ENCODE measurements at regions not wholly inside any gene's neighbourhood (a gene's known extent, or its start where the extent isn't known, plus 50 kb on each side); places are given as distances from the start of the nearest gene placed in this dataset.

DNA sequence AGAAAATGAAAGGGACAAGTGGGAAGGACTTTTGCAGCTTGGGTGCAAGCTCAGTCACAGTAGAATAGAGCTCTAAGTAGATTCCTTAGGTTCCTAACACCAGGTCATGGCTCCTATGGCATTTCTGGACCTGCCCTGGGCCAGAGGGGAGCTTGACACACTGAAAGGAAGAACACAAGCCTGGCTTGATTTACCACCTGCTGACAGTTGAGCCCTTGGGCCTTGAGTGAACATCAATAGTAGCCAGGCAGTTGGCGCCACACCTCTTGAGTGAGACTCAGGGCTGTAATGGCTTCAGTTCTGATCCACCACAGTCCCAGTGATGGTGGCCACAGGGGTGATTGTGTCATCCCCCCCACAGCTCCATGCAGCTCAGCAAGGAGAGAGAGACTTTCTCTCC lies 221.9 kb upstream of the PCDH17 start:
- Histone ChIP-seq H3K9me2 (replicated peaks; ENCODE audit: low read length) (no peaks in the 10 kb centered on the region), H3K4me3 (ENCODE audit: low read length) (no peak overlapping the region), H3K4me1 (ENCODE audit: insufficient read depth, low read length) (no peaks in the 10 kb centered on the region), H3K9ac (ENCODE audit: low read length) (no peak overlapping the region), H3K27ac (ENCODE audit: low read length) (no peak overlapping the region), H3K4me2 (ENCODE audit: low read length) (no peak overlapping the region), H3K79me2 (ENCODE audit: low read length) (no peaks in the 10 kb centered on the region), H2AFZ (ENCODE audit: low read length) (no peak overlapping the region), H3K27me3 (ENCODE audit: low read length) (no peaks in the 10 kb centered on the region), H3K9me3 (ENCODE audit: low read length) (no peaks in the 10 kb centered on the region), H4K20me1 (ENCODE audit: low read length) (no peaks in the 10 kb centered on the region), H3K36me3 (ENCODE audit: low read depth, low read length) (no peaks in the 10 kb centered on the region), H3F3A (ENCODE audit: low read length, unreplicated experiment) (no peaks in the 10 kb centered on the region)
- no peak for DNase-seq
- intact Hi-C loops (cut with micrococcal nuclease): no loop called here
- ChIA-PET POLR2A (ENCODE audit: unreplicated experiment) (no interaction called here), CTCF (no interaction called here)
- ATAC-seq: no peak
- TF ChIP-seq EZH2 (IDR thresholded peaks at IDR 0.05; ENCODE audit: low read length, unreplicated experiment) (no peak), EZH2phosphoT487 (IDR thresholded peaks at IDR 0.05; ENCODE audit: borderline replicate concordance, low read length) (no peak)
- TF ChIP-seq, protein P1, sequence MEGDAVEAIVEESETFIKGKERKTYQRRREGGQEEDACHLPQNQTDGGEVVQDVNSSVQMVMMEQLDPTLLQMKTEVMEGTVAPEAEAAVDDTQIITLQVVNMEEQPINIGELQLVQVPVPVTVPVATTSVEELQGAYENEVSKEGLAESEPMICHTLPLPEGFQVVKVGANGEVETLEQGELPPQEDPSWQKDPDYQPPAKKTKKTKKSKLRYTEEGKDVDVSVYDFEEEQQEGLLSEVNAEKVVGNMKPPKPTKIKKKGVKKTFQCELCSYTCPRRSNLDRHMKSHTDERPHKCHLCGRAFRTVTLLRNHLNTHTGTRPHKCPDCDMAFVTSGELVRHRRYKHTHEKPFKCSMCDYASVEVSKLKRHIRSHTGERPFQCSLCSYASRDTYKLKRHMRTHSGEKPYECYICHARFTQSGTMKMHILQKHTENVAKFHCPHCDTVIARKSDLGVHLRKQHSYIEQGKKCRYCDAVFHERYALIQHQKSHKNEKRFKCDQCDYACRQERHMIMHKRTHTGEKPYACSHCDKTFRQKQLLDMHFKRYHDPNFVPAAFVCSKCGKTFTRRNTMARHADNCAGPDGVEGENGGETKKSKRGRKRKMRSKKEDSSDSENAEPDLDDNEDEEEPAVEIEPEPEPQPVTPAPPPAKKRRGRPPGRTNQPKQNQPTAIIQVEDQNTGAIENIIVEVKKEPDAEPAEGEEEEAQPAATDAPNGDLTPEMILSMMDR (conservative IDR thresholded peaks at IDR 0.05; ENCODE audit: low read depth, low read length): no peak
- no TSS peak for BruUV-seq (replicated peaks)

DNA sequence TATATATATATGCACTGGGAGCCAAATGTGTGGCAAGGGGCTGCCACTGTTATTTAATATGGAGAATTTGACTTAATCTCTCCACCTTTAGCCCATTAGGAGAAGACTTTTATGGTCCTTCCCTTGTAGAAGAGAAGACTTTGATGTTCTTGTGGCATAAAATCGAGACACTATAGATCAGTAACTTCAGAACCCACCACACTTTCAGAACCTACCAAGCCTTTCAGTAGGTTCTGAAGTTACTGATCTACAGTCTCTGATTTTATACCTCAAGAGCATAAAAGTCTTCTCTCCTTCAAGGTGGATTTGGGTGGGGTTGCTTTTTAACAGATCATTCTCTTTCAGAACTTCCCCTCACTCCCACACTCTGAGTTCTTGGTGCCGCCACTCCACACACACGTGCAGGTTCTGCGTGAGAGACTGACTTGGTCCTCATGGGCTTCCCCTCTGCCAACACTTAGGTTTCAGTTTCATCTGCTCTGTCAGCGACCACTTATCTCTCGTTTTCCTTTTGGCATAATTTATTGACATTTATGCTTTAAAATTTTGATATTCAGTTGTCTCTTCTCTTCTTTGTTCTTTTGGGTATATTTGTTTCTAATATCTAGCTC lies 213.4 kb upstream of the PCDH17 start:
- intact Hi-C loops (cut with micrococcal nuclease): no loop called here
- Histone ChIP-seq H3K4me3 (ENCODE audit: low read length) (no peak overlapping the region), H3F3A (ENCODE audit: low read length, unreplicated experiment) (no peaks in the 10 kb centered on the region), H3K9me3 (ENCODE audit: low read length) (no peaks in the 10 kb centered on the region), H3K9me2 (replicated peaks; ENCODE audit: low read length) (no peaks in the 10 kb centered on the region), H3K4me1 (ENCODE audit: insufficient read depth, low read length) (no peaks in the 10 kb centered on the region), H3K79me2 (ENCODE audit: low read length) (no peaks in the 10 kb centered on the region), H3K36me3 (ENCODE audit: low read depth, low read length) (no peaks in the 10 kb centered on the region), H4K20me1 (ENCODE audit: low read length) (no peaks in the 10 kb centered on the region), H3K27ac (ENCODE audit: low read length) (no peak overlapping the region), H3K4me2 (ENCODE audit: low read length) (no peak overlapping the region), H3K27me3 (ENCODE audit: low read length) (no peaks in the 10 kb centered on the region), H3K9ac (ENCODE audit: low read length) (no peak overlapping the region), H2AFZ (ENCODE audit: low read length) (no peak overlapping the region)
- ATAC-seq (no peak), DNase-seq (no peak)
- ChIA-PET POLR2A (ENCODE audit: unreplicated experiment) (interaction anchor here (0.7 kb wide), 1 partner anchor 80 kb away, joined by 7 read pairs; no protein-coding TSS in a partner anchor), CTCF (no interaction called here)
- no peak for TF ChIP-seq EZH2 (IDR thresholded peaks at IDR 0.05; ENCODE audit: low read length, unreplicated experiment)
- no peak for TF ChIP-seq EZH2phosphoT487 (IDR thresholded peaks at IDR 0.05; ENCODE audit: borderline replicate concordance, low read length)
- TF ChIP-seq, protein P1 (conservative IDR thresholded peaks at IDR 0.05; ENCODE audit: low read depth, low read length): no peak
- BruUV-seq (replicated peaks): no TSS peak

DNA sequence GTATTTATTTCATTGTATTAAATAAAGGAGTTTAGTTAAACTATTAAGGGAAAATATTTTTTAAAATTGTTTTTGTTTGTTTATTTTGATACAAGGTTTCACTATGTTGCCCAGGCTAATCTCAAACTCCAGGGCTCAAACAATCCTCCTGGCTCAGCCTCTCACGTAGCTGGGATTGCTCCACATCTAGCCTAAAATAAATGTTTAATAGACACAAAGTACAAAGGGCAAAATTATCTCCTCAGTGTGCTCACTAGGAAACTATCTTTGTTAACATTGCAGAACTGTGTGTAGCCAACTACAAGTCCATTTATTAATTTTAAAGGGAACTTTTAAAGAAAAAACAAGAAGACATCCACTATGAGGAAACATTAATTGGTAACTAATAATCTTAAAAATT lies 207.2 kb upstream of the PCDH17 start:
- no TSS peak for BruUV-seq (replicated peaks)
- Histone ChIP-seq H3K4me2 (ENCODE audit: low read length) (no peak overlapping the region), H2AFZ (ENCODE audit: low read length) (no peak overlapping the region), H3K27me3 (ENCODE audit: low read length) (no peaks in the 10 kb centered on the region), H3K9ac (ENCODE audit: low read length) (no peak overlapping the region), H3F3A (ENCODE audit: low read length, unreplicated experiment) (no peaks in the 10 kb centered on the region), H3K9me2 (replicated peaks; ENCODE audit: low read length) (no peaks in the 10 kb centered on the region), H3K4me3 (ENCODE audit: low read length) (no peak overlapping the region), H3K9me3 (ENCODE audit: low read length) (no peaks in the 10 kb centered on the region), H3K4me1 (ENCODE audit: insufficient read depth, low read length) (no peaks in the 10 kb centered on the region), H3K27ac (ENCODE audit: low read length) (no peak overlapping the region), H4K20me1 (ENCODE audit: low read length) (no peaks in the 10 kb centered on the region), H3K79me2 (ENCODE audit: low read length) (no peaks in the 10 kb centered on the region), H3K36me3 (ENCODE audit: low read depth, low read length) (no peaks in the 10 kb centered on the region)
- ChIA-PET CTCF (no interaction called here), POLR2A (ENCODE audit: unreplicated experiment) (no interaction called here)
- intact Hi-C loops (cut with micrococcal nuclease): no loop called here
- no peak for TF ChIP-seq EZH2 (IDR thresholded peaks at IDR 0.05; ENCODE audit: low read length, unreplicated experiment)
- TF ChIP-seq, protein P1 (conservative IDR thresholded peaks at IDR 0.05; ENCODE audit: low read depth, low read length): no peak
- no peak for TF ChIP-seq EZH2phosphoT487 (IDR thresholded peaks at IDR 0.05; ENCODE audit: borderline replicate concordance, low read length)
- DNase-seq (no peak), ATAC-seq (no peak)
